ENCODE measurements at regions not wholly inside any gene's neighbourhood (a gene's known extent, or its start where the extent isn't known, plus 50 kb on each side); places are given as distances from the start of the nearest gene placed in this dataset.
"Not testable (repeated sequence)": the region's sequence is repeated elsewhere in the genome, so short reads cannot be mapped to it uniquely, and the experiment has no call there.

GRCh38 chr6:11445146-11445545, 92.4 kb upstream of the TMEM170B start:
- no peaks in the 10 kb centered on the region for H4K20me1 ChIP-seq (ENCODE audit: insufficient read depth, low read length)
- no peaks in the 10 kb centered on the region for H3K79me2 ChIP-seq (ENCODE audit: insufficient read depth, low read length)
- no peak overlapping the region for H2AFZ ChIP-seq (ENCODE audit: low read depth, low read length)
- peaks cover 10% of the 10 kb centered on the region for H3K27me3 ChIP-seq (ENCODE audit: insufficient read depth, low read length, poor library complexity)
- no peaks in the 10 kb centered on the region for H3K36me3 ChIP-seq (ENCODE audit: insufficient read depth, low read length)
- DNase-seq (no peak), ATAC-seq (ENCODE audit: insufficient read depth, low read depth) (no peak)
- H3K4me1 ChIP-seq (ENCODE audit: insufficient read depth, low read length) = no peaks in the 10 kb centered on the region
- H3K4me3 ChIP-seq (ENCODE audit: low read depth in 1 of 2, low read length in 2 of 2) = no peak overlapping the region
- H3K27ac ChIP-seq (ENCODE audit: low read length) = no peak overlapping the region
- no peak overlapping the region for H3K4me2 ChIP-seq (ENCODE audit: insufficient read depth, low read length)
- no peaks in the 10 kb centered on the region for H3K9me3 ChIP-seq (ENCODE audit: insufficient read depth, low read length, severe bottlenecking)
- H3K9ac ChIP-seq (ENCODE audit: low read depth, low read length) = no peak overlapping the region
- no peak for TF ChIP-seq CTCF (IDR thresholded peaks at IDR 0.05; ENCODE audit: borderline replicate concordance, extremely low read depth, low read length, poor library complexity, severe bottlenecking)
- no peak for TF ChIP-seq EZH2 (IDR thresholded peaks at IDR 0.05; ENCODE audit: borderline replicate concordance, low read depth, low read length, severe bottlenecking)

GRCh38 chr6:11443125-11443524, 94.4 kb upstream of the TMEM170B start:
- H3K4me1 ChIP-seq (ENCODE audit: insufficient read depth, low read length); DNase-seq; H3K4me3 ChIP-seq (ENCODE audit: low read depth in 1 of 2, low read length in 2 of 2); H3K36me3 ChIP-seq (ENCODE audit: insufficient read depth, low read length); H3K9me3 ChIP-seq (ENCODE audit: insufficient read depth, low read length, severe bottlenecking); H3K27ac ChIP-seq (ENCODE audit: low read length); H3K9ac ChIP-seq (ENCODE audit: low read depth, low read length); H3K79me2 ChIP-seq (ENCODE audit: insufficient read depth, low read length); H4K20me1 ChIP-seq (ENCODE audit: insufficient read depth, low read length); H2AFZ ChIP-seq (ENCODE audit: low read depth, low read length); H3K4me2 ChIP-seq (ENCODE audit: insufficient read depth, low read length); ATAC-seq (ENCODE audit: insufficient read depth, low read depth); H3K27me3 ChIP-seq (ENCODE audit: insufficient read depth, low read length, poor library complexity): not testable (repeated sequence)

- ATAC-seq (ENCODE audit: insufficient read depth, low read depth) (no peak), DNase-seq (no peak)
- Histone ChIP-seq H3K9me3 (ENCODE audit: insufficient read depth, low read length, severe bottlenecking) (no peaks in the 10 kb centered on the region), H2AFZ (ENCODE audit: low read depth, low read length) (no peak overlapping the region), H3K27me3 (ENCODE audit: insufficient read depth, low read length, poor library complexity) (peaks cover 3% of the 10 kb centered on the region), H3K36me3 (ENCODE audit: insufficient read depth, low read length) (no peaks in the 10 kb centered on the region), H3K27ac (ENCODE audit: low read length) (no peak overlapping the region), H3K4me2 (ENCODE audit: insufficient read depth, low read length) (no peak overlapping the region), H3K4me1 (ENCODE audit: insufficient read depth, low read length) (no peaks in the 10 kb centered on the region), H4K20me1 (ENCODE audit: insufficient read depth, low read length) (no peaks in the 10 kb centered on the region), H3K79me2 (ENCODE audit: insufficient read depth, low read length) (no peaks in the 10 kb centered on the region), H3K9ac (ENCODE audit: low read depth, low read length) (no peak overlapping the region), H3K4me3 (ENCODE audit: low read depth in 1 of 2, low read length in 2 of 2) (no peak overlapping the region)
- TF ChIP-seq EZH2 (IDR thresholded peaks at IDR 0.05; ENCODE audit: borderline replicate concordance, low read depth, low read length, severe bottlenecking) (no peak), CTCF (IDR thresholded peaks at IDR 0.05; ENCODE audit: borderline replicate concordance, extremely low read depth, low read length, poor library complexity, severe bottlenecking) (no peak)
Measured at GRCh38 chr6:11442495-11442894, 95.1 kb upstream of the TMEM170B start.

- Histone ChIP-seq H3K4me2 (ENCODE audit: insufficient read depth, low read length) (no peak overlapping the region), H3K4me1 (ENCODE audit: insufficient read depth, low read length) (no peaks in the 10 kb centered on the region), H3K9me3 (ENCODE audit: insufficient read depth, low read length, severe bottlenecking) (no peaks in the 10 kb centered on the region), H3K27me3 (ENCODE audit: insufficient read depth, low read length, poor library complexity) (peaks cover 3% of the 10 kb centered on the region), H3K36me3 (ENCODE audit: insufficient read depth, low read length) (no peaks in the 10 kb centered on the region), H4K20me1 (ENCODE audit: insufficient read depth, low read length) (no peaks in the 10 kb centered on the region), H3K79me2 (ENCODE audit: insufficient read depth, low read length) (no peaks in the 10 kb centered on the region), H3K27ac (ENCODE audit: low read length) (no peak overlapping the region), H3K9ac (ENCODE audit: low read depth, low read length) (no peak overlapping the region), H3K4me3 (ENCODE audit: low read depth in 1 of 2, low read length in 2 of 2) (no peak overlapping the region), H2AFZ (ENCODE audit: low read depth, low read length) (no peak overlapping the region)
- DNase-seq (no peak), ATAC-seq (ENCODE audit: insufficient read depth, low read depth) (no peak)
- TF ChIP-seq EZH2 (IDR thresholded peaks at IDR 0.05; ENCODE audit: borderline replicate concordance, low read depth, low read length, severe bottlenecking) (no peak), CTCF (IDR thresholded peaks at IDR 0.05; ENCODE audit: borderline replicate concordance, extremely low read depth, low read length, poor library complexity, severe bottlenecking) (no peak)
Measured at GRCh38 chr6:11439876-11440275, 97.7 kb upstream of the TMEM170B start.
